SK-N-SH (cell line): ENCODE measurements at regions not wholly inside any gene's neighbourhood (a gene's known extent, or its start where the extent isn't known, plus 50 kb on each side); places are given as distances from the start of the nearest gene placed in this dataset.

Source experiments
- CTCF ChIA-PET: fragments of 300-600, 350-600 bp; formaldehyde crosslinking; extraction: SDS; loops from one replicate; lab custom pipeline; 2021; lab: Yijun Ruan, JAX
- POLR2A ChIA-PET: fragments of 350-600 bp; sonication (Branson Sonifier 250); formaldehyde crosslinking; extraction: SDS; loops from one replicate; lab custom pipeline; 2020; ENCODE audit warnings: antibody characterized with exemption, inconsistent platforms; lab: Yijun Ruan, JAX
- DNase-seq: peaks from one replicate; pipeline ENCODE4 v3.0.0; 2012
- H2AFZ ChIP-seq: fragments of 200-600 bp; sonication (generic); 2 replicates; pipeline ENCODE4 v1.8.1; 2016; ENCODE audit warnings: antibody characterized with exemption, mild to moderate bottlenecking, low read depth
- H3F3A ChIP-seq: fragments of 200-600 bp; sonication (generic); replicated peaks from 2 replicates; pipeline ENCODE3; 2016; ENCODE audit warnings: antibody characterized with exemption, mild to moderate bottlenecking; ENCODE audit not compliant: insufficient read depth
- H3K27ac ChIP-seq, 2 experiments: fragments of 200-500 bp in 1 of 2; fragments of 200-600 bp in 1 of 2; sonication (Bioruptor generic) in 1 of 2; sonication (generic), shearing (Covaris generic) in 1 of 2; 2 replicates each; pipeline versions ENCODE4 v1.5.1 to v1.6.1; 2014 to 2016; ENCODE audit warnings: low read depth in 2 of 2, inconsistent platforms in 1 of 2, low read length in 1 of 2, mild to moderate bottlenecking in 1 of 2, mixed read lengths in 1 of 2
- H3K27me3 ChIP-seq: fragments of 200-600 bp; sonication (generic), shearing (Covaris generic); 2 replicates; pipeline ENCODE4 v1.6.1; 2016; ENCODE audit warnings: mixed run types; ENCODE audit not compliant: insufficient read depth
- H3K36me3 ChIP-seq, 2 experiments: fragments of 200-500 bp in 1 of 2; fragments of 200-600 bp in 1 of 2; sonication (Bioruptor generic) in 1 of 2; sonication (generic) in 1 of 2; replicated peaks in 1 of 2; 2 replicates each; pipeline versions ENCODE3 to v1.5.1; 2014 to 2016; ENCODE audit warnings: low read length in 1 of 2, mild to moderate bottlenecking in 1 of 2; ENCODE audit not compliant: insufficient read depth in 2 of 2, control insufficient read depth in 1 of 2
- H3K4me1 ChIP-seq, 2 experiments: fragments of 200-500 bp in 1 of 2; fragments of 200-600 bp in 1 of 2; sonication (Bioruptor generic) in 1 of 2; sonication (generic), shearing (Covaris generic) in 1 of 2; 2 replicates each; pipeline versions ENCODE4 v1.5.1 to v1.6.1; 2014 to 2016; ENCODE audit warnings: low read depth in 1 of 2, low read length in 1 of 2, mixed run types in 1 of 2; ENCODE audit not compliant: insufficient read depth in 2 of 2, control insufficient read depth in 1 of 2
- H3K4me2 ChIP-seq: fragments of 200-600 bp; sonication (generic), shearing (Covaris generic); 2 replicates; pipeline ENCODE4 v1.6.1; 2017; ENCODE audit warnings: mixed run types
- H3K4me3 ChIP-seq, 2 experiments: fragments of 200-500 bp in 1 of 2; fragments of 200-600 bp in 1 of 2; sonication (Bioruptor generic) in 1 of 2; sonication (generic), shearing (Covaris generic) in 1 of 2; 2 replicates each; pipeline versions ENCODE4 v1.5.1 to v1.8.1; 2014 to 2016; ENCODE audit warnings: low read depth in 2 of 2, inconsistent platforms in 1 of 2, low read length in 1 of 2, mild to moderate bottlenecking in 1 of 2, mixed read lengths in 1 of 2, moderate library complexity in 1 of 2
- H3K79me2 ChIP-seq: fragments of 200-600 bp; sonication (generic); 2 replicates; pipeline ENCODE4 v1.8.1; 2017; ENCODE audit warnings: mild to moderate bottlenecking; ENCODE audit not compliant: insufficient read depth
- H3K9ac ChIP-seq: fragments of 200-600 bp; sonication (generic); 2 replicates; pipeline ENCODE4 v1.6.1; 2017; ENCODE audit warnings: mixed run types
- H3K9me2 ChIP-seq: fragments of 200-600 bp; sonication (generic); 2 replicates; pipeline ENCODE4 v1.6.1; 2017; ENCODE audit warnings: mixed run types
- H3K9me3 ChIP-seq: fragments of 200-600 bp; sonication (generic); 2 replicates; pipeline ENCODE4 v1.6.1; 2017; ENCODE audit warnings: mixed run types, mild to moderate bottlenecking, moderate library complexity
- H4K20me1 ChIP-seq: fragments of 200-600 bp; sonication (generic); 2 replicates; pipeline ENCODE4 v1.6.1; 2017; ENCODE audit warnings: mild to moderate bottlenecking, mixed run types; ENCODE audit not compliant: insufficient read depth
- CHD2 ChIP-seq: fragments of 150-350 bp; IDR thresholded peaks from 2 replicates; pipeline ENCODE4 v1.6.1; 2018; ENCODE audit warnings: low read length; ENCODE audit not compliant: partially characterized antibody
- ELF1 ChIP-seq: IDR thresholded peaks from 2 replicates; pipeline ENCODE4 v1.4.0; 2012
- EP300 ChIP-seq, 2 experiments: IDR thresholded peaks; 2 replicates each; pipeline versions ENCODE4 v1.4.0 to v1.6.1; 2012; ENCODE audit warnings: borderline replicate concordance in 1 of 2, low read depth in 1 of 2, low read length in 1 of 2
- EZH2phosphoT487 ChIP-seq: fragments of 200-600 bp; sonication (generic); IDR thresholded peaks from 2 replicates; pipeline ENCODE4 v1.6.1; 2017; ENCODE audit warnings: low read depth, mixed run types, mild to moderate bottlenecking, antibody characterized with exemption, moderate library complexity, borderline replicate concordance
- FOSL2 ChIP-seq: IDR thresholded peaks from 2 replicates; pipeline ENCODE4 v1.4.0; 2012; ENCODE audit warnings: low read depth, mild to moderate bottlenecking, moderate library complexity, borderline replicate concordance
- GATA2 ChIP-seq: sonication (generic); formaldehyde crosslinking; IDR thresholded peaks from 2 replicates; pipeline ENCODE4 v1.5.0; 2020; ENCODE audit warnings: mild to moderate bottlenecking, missing genetic modification reagents
- IRF3 ChIP-seq: fragments of 150-350 bp; IDR thresholded peaks from 2 replicates; pipeline ENCODE4 v1.6.1; 2016; ENCODE audit warnings: mild to moderate bottlenecking, low read depth, low read length
- MXI1 ChIP-seq: IDR thresholded peaks from 2 replicates; pipeline ENCODE4 v1.6.1; 2012; ENCODE audit warnings: mild to moderate bottlenecking, low read depth, low read length, improper control_type of control experiment
- NRF1 ChIP-seq: IDR thresholded peaks from 2 replicates; pipeline ENCODE4 v1.6.1; 2012; ENCODE audit warnings: low read depth, mild to moderate bottlenecking, low read length
- RCOR1 ChIP-seq: fragments of 150-350 bp; IDR thresholded peaks from 2 replicates; pipeline ENCODE4 v1.6.1; 2017; ENCODE audit warnings: antibody characterized with exemption, low read length
- RFX5 ChIP-seq: IDR thresholded peaks from 2 replicates; pipeline ENCODE4 v1.6.1; 2012; ENCODE audit warnings: mild to moderate bottlenecking, improper control_type of control experiment, low read length
- SIN3A ChIP-seq: IDR thresholded peaks from 2 replicates; pipeline ENCODE4 v1.6.1; 2012; ENCODE audit warnings: low read depth, mild to moderate bottlenecking, low read length, moderate library complexity, borderline replicate concordance
- TAF1 ChIP-seq: IDR thresholded peaks from 2 replicates; pipeline ENCODE4 v1.6.1; 2012; ENCODE audit warnings: low read depth, mild to moderate bottlenecking, low read length, moderate library complexity, borderline replicate concordance
- TCF12 ChIP-seq: IDR thresholded peaks from 2 replicates; pipeline ENCODE4 v1.4.0; 2012
- TEAD4 ChIP-seq: IDR thresholded peaks from 2 replicates; pipeline ENCODE4 v1.4.0; 2012; ENCODE audit warnings: mild to moderate bottlenecking, borderline replicate concordance; ENCODE audit not compliant: insufficient read depth
- USF1 ChIP-seq: IDR thresholded peaks from 2 replicates; pipeline ENCODE4 v1.4.0; 2012; ENCODE audit warnings: low read depth, borderline replicate concordance
- USF2 ChIP-seq: fragments of 150-350 bp; IDR thresholded peaks from 2 replicates; pipeline ENCODE4 v1.6.1; 2017; ENCODE audit warnings: antibody characterized with exemption, low read length, low read depth, borderline replicate concordance
- WGBS: methylation state at CpG from one replicate; pipeline ENCODE4 v1.1.6; 2017; ENCODE audit warnings: low lambda C conversion rate; 5-methylcytosine and 5-hydroxymethylcytosine counted together

GRCh38 chr4:35229021-35229420 is 1015.3 kb downstream of the ARAP2 start (continued):
- no peak for TF ChIP-seq EP300 (IDR thresholded peaks at IDR 0.05; ENCODE audit: borderline replicate concordance in 1 of 2, low read depth in 1 of 2, low read length in 1 of 2)

GRCh38 chr4:35237924-35238323 is 1006.4 kb downstream of the ARAP2 start:
- ChIA-PET POLR2A (no interaction called here), CTCF (no interaction called here)
- Histone ChIP-seq H4K20me1 (no peaks in the 10 kb centered on the region), H3K27me3 (no peaks in the 10 kb centered on the region), H3K27ac (no peak overlapping the region), H3K36me3 (no peaks in the 10 kb centered on the region), H3K4me3 (no peak overlapping the region), H3F3A (no peaks in the 10 kb centered on the region), H3K79me2 (no peaks in the 10 kb centered on the region), H2AFZ (no peak overlapping the region), H3K9ac (no peak overlapping the region), H3K4me1 (no peaks in the 10 kb centered on the region), H3K9me3 (no peaks in the 10 kb centered on the region), H3K4me2 (no peak overlapping the region), H3K9me2 (no peaks in the 10 kb centered on the region)
- 16% methylated on average over 4 of the region's 4 CpGs for WGBS
- DNase-seq: no peak
- TF ChIP-seq TAF1 (no peak), ELF1 (no peak), IRF3 (no peak), MXI1 (no peak), CHD2 (no peak), RCOR1 (no peak), TEAD4 (no peak), NRF1 (no peak), TCF12 (no peak), USF1 (no peak), USF2 (no peak), EZH2phosphoT487 (no peak), SIN3A (no peak), EP300 (IDR thresholded peaks at IDR 0.05; ENCODE audit: borderline replicate concordance in 1 of 2, low read depth in 1 of 2, low read length in 1 of 2) (no peak), GATA2 (CRISPR knock-in tag) (no peak), RFX5 (no peak), FOSL2 (no peak)
